Parathyroid adenoma (tissue), 2 donors: ENCODE measurements at regions not wholly inside any gene's neighbourhood (a gene's known extent, or its start where the extent isn't known, plus 50 kb on each side); places are given as distances from the start of the nearest gene placed in this dataset.

Source experiments
- H2AFZ ChIP-seq: fragments of 300-600 bp; sonication (generic); one replicate; pipeline ENCODE4 v1.7.0; 2017; ENCODE audit warnings: antibody characterized with exemption, mild to moderate bottlenecking
- H3K27ac ChIP-seq: fragments of 300-600 bp; sonication (generic); one replicate; pipeline ENCODE4 v1.7.0; 2017
- H3K27me3 ChIP-seq: fragments of 300-600 bp; sonication (generic); one replicate; pipeline ENCODE4 v1.7.0; 2017; ENCODE audit warnings: low read length; ENCODE audit not compliant: control insufficient read depth, insufficient read depth
- H3K36me3 ChIP-seq: fragments of 300-600 bp; sonication (generic); one replicate; pipeline ENCODE4 v1.7.0; 2017; ENCODE audit warnings: low read length; ENCODE audit not compliant: control insufficient read depth, insufficient read depth
- H3K4me1 ChIP-seq: fragments of 300-600 bp; sonication (generic); one replicate; pipeline ENCODE4 v1.7.0; 2017; ENCODE audit warnings: control low read depth
- H3K4me2 ChIP-seq: fragments of 300-600 bp; sonication (generic); one replicate; pipeline ENCODE4 v1.7.0; 2017; ENCODE audit warnings: low read length
- H3K4me3 ChIP-seq: fragments of 300-600 bp; sonication (generic); one replicate; pipeline ENCODE4 v1.7.0; 2017; ENCODE audit warnings: low read depth, low read length
- H3K79me2 ChIP-seq: fragments of 300-600 bp; sonication (generic); one replicate; pipeline ENCODE4 v1.7.0; 2017; ENCODE audit warnings: control low read depth
- H3K9ac ChIP-seq: fragments of 300-600 bp; sonication (generic); one replicate; pipeline ENCODE4 v1.7.0; 2017; ENCODE audit warnings: mild to moderate bottlenecking
- H3K9me3 ChIP-seq: fragments of 300-600 bp; sonication (generic); one replicate; pipeline ENCODE4 v1.7.0; 2017; ENCODE audit warnings: low read length; ENCODE audit not compliant: control insufficient read depth
- TF ChIP-seq, protein P1 (sequence below): fragments of 300-600 bp; sonication (generic); IDR thresholded peaks from one replicate; pipeline ENCODE4 v1.7.0; 2017; ENCODE audit warnings: antibody characterized with exemption, mild to moderate bottlenecking
- donor health status: primary hyperparathyroidism.

DNA sequence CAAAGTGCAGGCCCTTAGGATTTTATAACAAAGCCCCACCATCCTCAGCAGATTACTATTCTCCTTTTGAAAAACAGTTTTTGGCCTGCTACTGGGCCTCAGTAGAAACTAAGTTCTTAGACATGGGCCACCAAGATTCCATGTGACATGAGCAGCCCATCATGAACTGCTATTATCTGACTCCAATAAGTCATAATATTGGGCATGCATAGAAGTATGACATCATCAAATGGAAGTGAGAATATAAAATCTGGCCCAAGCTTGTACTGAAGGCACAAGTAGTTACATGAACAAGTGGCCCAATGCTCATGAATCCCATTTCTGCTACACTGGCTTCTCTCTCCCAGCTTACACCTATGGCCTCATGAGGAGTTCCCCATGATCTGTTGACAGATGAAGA, 404.8 kb downstream of the EPHA5 start:
- Histone ChIP-seq H3K9ac (no peak overlapping the region), H3K27ac (no peak overlapping the region), H3K36me3 (no peaks in the 10 kb centered on the region), H3K4me2 (no peak overlapping the region), H3K79me2 (no peaks in the 10 kb centered on the region), H3K4me3 (no peak overlapping the region), H2AFZ (no peak overlapping the region), H3K4me1 (no peaks in the 10 kb centered on the region), H3K9me3 (no peaks in the 10 kb centered on the region), H3K27me3 (no peaks in the 10 kb centered on the region)
- TF ChIP-seq, protein P1, sequence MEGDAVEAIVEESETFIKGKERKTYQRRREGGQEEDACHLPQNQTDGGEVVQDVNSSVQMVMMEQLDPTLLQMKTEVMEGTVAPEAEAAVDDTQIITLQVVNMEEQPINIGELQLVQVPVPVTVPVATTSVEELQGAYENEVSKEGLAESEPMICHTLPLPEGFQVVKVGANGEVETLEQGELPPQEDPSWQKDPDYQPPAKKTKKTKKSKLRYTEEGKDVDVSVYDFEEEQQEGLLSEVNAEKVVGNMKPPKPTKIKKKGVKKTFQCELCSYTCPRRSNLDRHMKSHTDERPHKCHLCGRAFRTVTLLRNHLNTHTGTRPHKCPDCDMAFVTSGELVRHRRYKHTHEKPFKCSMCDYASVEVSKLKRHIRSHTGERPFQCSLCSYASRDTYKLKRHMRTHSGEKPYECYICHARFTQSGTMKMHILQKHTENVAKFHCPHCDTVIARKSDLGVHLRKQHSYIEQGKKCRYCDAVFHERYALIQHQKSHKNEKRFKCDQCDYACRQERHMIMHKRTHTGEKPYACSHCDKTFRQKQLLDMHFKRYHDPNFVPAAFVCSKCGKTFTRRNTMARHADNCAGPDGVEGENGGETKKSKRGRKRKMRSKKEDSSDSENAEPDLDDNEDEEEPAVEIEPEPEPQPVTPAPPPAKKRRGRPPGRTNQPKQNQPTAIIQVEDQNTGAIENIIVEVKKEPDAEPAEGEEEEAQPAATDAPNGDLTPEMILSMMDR = no peak

DNA sequence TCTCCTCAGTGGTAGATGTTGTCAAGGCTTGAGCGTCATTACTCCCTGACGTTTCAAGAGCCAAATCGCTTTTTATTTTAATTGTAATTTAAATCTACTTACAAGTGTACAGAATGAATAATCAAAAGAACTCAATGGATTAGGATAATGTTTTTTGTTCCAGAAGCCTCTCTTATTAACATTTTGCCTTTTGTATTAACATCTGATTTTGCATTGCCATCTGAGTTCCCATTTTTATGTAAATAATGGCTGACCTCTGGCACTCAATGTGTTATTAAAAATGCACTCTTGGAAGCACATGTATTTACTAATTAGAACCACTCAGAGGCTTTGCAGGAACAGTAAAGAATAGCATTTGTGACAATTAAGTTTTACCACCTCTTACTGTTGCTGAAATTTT, 411.0 kb downstream of the EPHA5 start:
- no peaks in the 10 kb centered on the region for H3K79me2 ChIP-seq
- TF ChIP-seq, protein P1 = no peak
- no peak overlapping the region for H3K4me2 ChIP-seq
- no peak overlapping the region for H2AFZ ChIP-seq
- H3K36me3 ChIP-seq = no peaks in the 10 kb centered on the region
- H3K9me3 ChIP-seq = no peaks in the 10 kb centered on the region
- no peak overlapping the region for H3K4me3 ChIP-seq
- no peaks in the 10 kb centered on the region for H3K4me1 ChIP-seq
- no peaks in the 10 kb centered on the region for H3K27me3 ChIP-seq
- H3K27ac ChIP-seq = no peak overlapping the region
- H3K9ac ChIP-seq = no peak overlapping the region

DNA sequence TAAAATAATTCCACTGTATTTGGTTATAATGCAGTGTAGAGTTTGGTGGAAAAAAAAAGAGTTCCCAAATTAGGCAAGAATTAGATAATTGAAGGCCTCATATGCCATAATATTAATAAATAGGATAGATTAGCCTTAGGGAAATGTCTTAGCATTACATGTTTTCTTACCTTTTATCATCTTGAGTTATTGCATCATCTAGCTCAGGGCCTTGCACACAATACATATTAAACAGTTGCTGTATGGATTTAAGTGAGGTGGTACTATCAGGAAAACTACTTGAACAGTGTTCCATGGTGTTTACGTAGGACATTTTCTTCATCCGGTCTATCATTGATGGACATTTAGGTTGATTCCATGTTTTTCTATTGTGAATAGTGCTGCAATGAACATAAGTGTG, 419.4 kb downstream of the EPHA5 start:
- no peaks in the 10 kb centered on the region for H3K4me1 ChIP-seq
- no peaks in the 10 kb centered on the region for H3K36me3 ChIP-seq
- H3K4me3 ChIP-seq = no peak overlapping the region
- H2AFZ ChIP-seq = no peak overlapping the region
- H3K4me2 ChIP-seq = no peak overlapping the region
- TF ChIP-seq, protein P1 = no peak
- H3K27me3 ChIP-seq = no peaks in the 10 kb centered on the region
- no peaks in the 10 kb centered on the region for H3K79me2 ChIP-seq
- H3K9me3 ChIP-seq = no peaks in the 10 kb centered on the region
- H3K9ac ChIP-seq = no peak overlapping the region
- H3K27ac ChIP-seq = no peak overlapping the region

DNA sequence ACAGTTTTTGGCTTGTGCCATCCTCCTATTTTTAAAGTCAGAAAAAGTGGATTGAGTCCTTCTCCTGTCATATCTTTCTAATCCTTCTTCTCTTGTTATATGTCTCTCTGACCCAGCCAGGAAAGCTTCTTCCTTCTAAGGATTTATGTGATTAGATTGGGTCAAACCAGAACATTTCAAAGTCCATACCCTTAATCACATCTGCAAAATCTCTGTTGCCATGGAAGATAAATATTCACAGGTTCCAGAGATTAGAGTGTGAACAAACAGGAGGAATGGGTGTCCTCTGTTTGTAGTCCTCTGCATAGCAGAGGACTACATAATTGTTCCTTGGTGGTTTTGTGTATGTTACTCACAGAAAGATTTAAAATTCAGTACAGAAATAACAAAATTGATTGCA, 421.2 kb downstream of the EPHA5 start:
- no peak overlapping the region for H3K4me2 ChIP-seq
- H3K9me3 ChIP-seq = no peaks in the 10 kb centered on the region
- no peak overlapping the region for H3K27ac ChIP-seq
- no peak overlapping the region for H3K4me3 ChIP-seq
- H3K27me3 ChIP-seq = no peaks in the 10 kb centered on the region
- no peaks in the 10 kb centered on the region for H3K79me2 ChIP-seq
- no peak overlapping the region for H2AFZ ChIP-seq
- TF ChIP-seq, protein P1 = no peak
- H3K4me1 ChIP-seq = no peaks in the 10 kb centered on the region
- H3K9ac ChIP-seq = no peak overlapping the region
- no peaks in the 10 kb centered on the region for H3K36me3 ChIP-seq

DNA sequence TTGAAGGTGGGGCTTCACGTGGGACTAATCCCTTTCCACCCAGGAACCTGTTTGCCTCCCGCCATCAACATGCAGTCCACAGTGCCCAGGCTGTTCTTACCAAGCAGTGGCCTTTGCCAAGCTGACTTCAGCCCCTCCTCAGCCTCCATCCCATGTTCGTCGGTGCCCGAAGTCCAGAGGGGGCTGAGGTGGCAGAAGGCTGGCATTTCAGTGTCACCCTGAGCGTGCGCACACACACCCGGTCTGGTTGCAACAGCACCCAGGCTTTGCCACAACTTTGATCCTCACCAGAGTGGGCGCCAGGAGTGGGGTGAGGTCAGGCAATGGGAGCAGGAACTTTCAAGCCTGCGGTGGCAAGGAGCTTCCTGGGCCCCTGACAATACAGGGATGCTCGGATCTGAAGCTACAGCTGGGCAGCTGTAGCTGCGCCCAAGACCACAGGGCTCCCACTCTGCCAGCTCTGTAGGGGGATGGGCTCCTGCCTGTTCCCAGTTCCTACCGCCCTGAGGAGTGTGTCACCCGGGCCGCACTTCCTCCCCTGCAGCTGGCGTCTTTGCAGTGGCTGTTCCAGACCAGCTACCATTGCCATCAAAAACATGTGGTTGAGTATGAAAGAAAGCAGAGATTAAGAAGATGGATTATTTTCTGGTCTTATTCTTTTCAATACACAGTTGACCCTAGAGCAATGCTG, 428.0 kb downstream of the EPHA5 start:
- H3K4me3 ChIP-seq = no peak overlapping the region
- TF ChIP-seq, protein P1 = no peak

More for the DNA sequence above, 428.0 kb downstream of the EPHA5 start:
- no peaks in the 10 kb centered on the region for H3K9me3 ChIP-seq
- no peaks in the 10 kb centered on the region for H3K27me3 ChIP-seq
- H3K36me3 ChIP-seq = no peaks in the 10 kb centered on the region
- no peak overlapping the region for H3K9ac ChIP-seq
- no peak overlapping the region for H3K27ac ChIP-seq
- H3K79me2 ChIP-seq = no peaks in the 10 kb centered on the region
- H3K4me1 ChIP-seq = no peaks in the 10 kb centered on the region
- no peak overlapping the region for H2AFZ ChIP-seq
- H3K4me2 ChIP-seq = no peak overlapping the region
